ENCODE measurements at regions not wholly inside any gene's neighbourhood (a gene's known extent, or its start where the extent isn't known, plus 50 kb on each side); places are given as distances from the start of the nearest gene placed in this dataset.

- FAIRE-seq: no peak
These were observed 186.3 kb downstream of the EN1 start for GRCh38 chr2:118661179-118661578.

DNA sequence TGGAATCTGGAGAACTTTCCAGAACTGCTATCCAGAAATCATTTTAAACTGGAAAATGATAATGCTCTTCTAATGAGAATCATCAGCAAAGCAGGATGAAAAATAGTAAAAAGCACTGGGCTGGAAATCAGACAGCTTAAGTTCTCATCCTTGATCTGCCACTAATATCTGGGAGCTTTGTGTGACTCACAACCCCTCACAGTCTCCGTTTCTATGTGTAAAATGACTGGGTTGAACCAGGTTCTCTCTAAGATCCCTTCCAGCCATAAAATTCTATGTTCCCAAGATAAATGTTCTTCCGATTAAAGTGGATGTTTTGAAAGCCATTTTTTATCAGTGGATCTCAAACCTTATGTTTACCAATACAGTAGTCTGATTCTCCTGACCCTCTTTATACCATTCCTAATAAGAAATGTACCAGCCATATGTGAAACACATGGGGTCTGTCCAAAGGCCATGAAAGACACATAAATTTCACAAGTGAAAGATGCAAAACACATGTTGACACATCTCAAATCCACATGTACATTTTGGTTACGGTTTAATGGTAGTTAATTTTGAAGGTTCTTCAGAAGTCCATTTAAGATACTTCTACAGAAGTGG lies 188.8 kb downstream of the EN1 start:
- FAIRE-seq: no peak

- no peak for FAIRE-seq
These were observed 190.0 kb downstream of the EN1 start for GRCh38 chr2:118657466-118657865.

DNA sequence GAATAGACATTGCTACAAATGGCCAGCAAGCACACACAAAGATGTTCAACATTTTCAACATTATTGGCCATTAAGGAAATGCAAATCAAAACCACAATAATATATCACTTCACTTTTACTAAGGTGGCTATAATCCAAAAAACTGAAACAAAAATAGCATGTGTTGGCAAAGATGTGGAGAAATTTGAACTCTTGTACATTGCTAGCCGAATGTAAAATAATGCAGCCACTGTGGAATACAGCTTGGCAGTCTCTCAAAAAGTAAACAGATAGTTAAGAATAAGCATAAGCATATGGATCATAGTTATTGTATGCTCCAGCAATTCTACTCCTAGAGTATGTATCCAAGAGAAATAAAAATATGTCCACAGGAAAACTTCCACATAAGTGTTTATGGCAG lies 192.5 kb downstream of the EN1 start:
- no peak for FAIRE-seq

DNA sequence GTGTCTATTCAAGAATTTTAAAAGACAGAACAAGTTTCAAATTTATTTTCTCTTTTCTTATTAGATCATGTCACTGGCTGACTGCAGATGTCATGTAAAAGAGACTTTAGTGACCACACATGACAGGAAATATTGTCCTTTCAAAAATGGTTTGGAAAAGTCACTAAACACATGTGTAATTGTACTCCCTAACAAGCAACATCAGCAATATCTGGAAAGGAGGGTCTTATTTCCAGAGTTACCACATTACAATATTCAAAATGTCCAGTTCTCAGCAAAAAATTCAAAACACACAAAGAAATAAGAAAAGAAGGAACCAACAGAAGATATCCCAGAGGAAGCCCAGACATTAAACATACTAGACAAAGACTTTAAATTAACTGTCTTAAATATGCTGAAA lies 197.1 kb downstream of the EN1 start:
- FAIRE-seq: no peak

DNA sequence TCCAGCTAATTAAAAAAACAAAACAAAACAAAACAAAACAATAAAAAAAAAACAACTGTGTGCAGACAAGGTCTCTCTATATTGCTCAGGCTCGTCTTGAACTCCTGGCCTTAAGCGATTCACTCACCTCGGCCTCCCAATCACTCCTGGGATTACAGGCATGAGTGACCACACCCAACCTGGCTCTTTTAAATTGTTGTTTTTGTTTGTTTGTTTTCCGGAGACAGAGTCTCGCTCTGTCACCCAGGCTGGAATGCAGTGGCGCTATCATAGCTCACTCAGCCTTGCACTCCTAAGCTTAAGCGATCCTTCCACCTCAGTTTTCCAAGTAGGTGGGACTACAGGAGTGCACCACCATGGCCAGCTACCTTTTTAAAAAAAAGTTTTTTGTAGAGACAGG lies 201.6 kb downstream of the EN1 start:
- FAIRE-seq: no peak

- no peak for FAIRE-seq
These were observed 203.3 kb downstream of the EN1 start for GRCh38 chr2:118644190-118644589.

DNA sequence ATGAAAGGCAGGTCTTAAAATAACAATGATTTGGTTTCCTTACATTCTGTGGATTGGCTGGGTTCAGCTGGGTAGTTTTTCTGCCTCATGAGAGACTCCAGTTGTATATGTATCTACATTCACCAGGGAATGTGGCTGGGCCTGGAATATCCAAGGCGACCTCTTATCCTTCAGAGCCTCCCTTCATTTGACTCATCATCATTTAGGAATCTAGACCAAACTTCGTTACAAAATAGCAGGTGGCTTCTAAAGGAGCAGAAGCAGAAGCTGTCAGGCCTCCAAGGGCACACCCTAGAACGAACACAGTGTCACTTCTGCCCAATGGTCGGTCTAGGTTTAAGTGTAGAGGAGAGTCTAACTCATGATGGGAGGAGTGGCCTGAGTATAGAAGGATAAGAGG lies 204.2 kb downstream of the EN1 start:
- no peak for FAIRE-seq

DNA sequence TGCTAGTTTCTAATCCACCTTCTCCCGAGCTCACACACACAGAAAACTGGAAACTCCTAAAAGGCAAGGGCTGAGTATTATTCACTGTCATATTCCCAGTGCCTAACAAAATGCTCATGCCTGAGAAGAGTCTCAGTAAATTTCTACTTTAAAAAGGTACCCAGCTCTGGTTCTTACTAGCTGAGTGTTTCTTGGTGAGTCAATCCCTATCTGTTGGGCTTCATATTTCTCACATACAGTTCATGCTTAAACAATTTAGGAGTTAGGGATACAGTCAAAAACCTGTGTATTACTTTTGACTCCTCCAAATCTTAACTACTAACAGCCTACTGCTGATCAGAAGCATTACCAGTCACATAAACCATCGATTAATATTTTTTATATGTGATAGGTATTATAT lies 204.9 kb downstream of the EN1 start:
- no peak for FAIRE-seq

GRCh38 chr2:118641711-118642110 lies 205.7 kb downstream of the EN1 start:
- no peak for FAIRE-seq

DNA sequence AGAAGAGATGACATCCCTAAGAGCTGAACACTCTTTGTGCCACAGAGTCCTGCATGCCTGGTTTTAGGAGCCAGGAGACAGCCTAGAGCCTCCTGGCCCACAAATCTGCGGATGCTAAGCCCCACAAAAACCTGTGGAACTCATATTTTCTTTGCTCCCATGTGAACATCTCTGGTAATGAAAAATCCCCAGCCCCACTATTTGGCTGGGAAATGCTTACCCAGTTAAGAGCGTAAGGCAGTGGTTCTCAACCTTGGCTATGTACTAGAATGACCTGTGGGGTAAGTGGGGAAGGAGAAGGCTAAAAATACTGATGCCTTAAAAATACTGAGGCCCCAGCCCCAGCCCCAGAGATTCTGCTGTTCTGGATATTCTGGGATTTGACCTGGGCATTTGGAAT lies 208.1 kb downstream of the EN1 start:
- FAIRE-seq: no peak

DNA sequence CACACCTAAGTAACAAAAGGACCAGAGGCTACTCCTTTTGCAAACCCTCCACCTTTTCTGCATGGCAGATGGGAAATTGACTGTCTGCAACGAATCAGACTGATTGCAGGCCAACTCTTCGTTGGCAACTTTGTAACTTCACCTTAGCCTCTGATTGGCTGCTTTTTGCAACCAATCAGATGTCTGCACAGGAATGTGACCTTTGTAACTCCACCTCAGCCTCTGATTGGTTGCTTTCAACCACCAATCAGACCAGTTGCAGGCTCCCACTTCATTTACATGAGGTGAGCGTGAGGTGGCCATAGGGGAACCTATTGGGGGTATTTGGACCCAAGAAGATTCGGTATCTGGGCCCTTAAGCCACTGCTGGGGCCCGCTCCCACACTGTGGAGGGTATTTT lies 209.0 kb downstream of the EN1 start:
- no peak for FAIRE-seq

- no peak for FAIRE-seq
These were observed 211.6 kb downstream of the EN1 start for GRCh38 chr2:118635891-118636290.

DNA sequence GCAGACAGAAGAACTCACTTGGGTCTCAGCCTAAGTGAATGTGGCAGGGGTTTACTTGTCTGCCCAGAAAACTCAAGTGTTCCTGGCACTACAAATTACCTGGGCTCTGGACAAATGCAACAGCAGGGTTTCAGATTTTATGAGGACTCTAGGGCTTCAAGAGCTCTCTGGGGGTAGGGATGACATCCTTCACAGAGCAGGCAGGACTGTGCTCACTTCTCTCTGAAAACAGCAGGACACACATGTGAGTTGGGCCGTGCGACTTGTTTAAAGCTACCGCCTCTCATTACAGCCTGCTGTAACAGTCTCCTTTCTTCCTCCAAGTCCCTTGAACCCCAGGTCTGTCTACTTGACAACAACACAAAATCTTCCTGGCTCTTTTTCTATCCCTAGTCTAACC lies 212.6 kb downstream of the EN1 start:
- FAIRE-seq: no peak

DNA sequence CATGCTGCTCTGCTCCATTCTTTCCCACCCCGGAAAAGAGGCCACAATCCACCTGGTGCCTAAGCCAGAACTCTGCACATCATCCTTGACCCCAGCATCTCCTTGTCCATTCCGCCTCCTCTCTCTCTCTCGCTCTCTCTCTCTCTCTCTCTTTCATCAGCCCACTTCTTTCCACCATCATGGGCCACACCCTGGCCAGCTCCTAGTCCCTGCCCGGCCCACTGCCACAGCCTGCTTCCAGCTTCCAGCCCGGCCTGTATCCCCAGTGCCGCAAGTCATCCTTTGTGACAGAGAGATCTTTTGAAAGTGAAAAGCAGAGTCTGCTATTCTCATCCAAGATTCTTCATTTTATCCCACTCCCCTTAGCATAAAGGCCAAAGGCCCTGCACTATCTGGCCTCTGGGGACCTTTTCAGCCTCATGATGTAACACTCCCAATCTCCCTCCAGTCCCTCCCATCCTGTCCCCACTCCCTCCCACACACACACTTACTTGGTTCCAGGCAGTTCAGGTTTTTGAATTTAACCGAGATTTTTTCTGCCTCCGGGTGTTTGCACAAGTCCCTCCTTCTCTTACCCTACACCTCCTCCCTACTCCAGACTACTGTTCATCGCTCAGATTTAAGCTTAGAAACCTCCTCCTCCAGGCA lies 214.0 kb downstream of the EN1 start:
- FAIRE-seq: no peak

DNA sequence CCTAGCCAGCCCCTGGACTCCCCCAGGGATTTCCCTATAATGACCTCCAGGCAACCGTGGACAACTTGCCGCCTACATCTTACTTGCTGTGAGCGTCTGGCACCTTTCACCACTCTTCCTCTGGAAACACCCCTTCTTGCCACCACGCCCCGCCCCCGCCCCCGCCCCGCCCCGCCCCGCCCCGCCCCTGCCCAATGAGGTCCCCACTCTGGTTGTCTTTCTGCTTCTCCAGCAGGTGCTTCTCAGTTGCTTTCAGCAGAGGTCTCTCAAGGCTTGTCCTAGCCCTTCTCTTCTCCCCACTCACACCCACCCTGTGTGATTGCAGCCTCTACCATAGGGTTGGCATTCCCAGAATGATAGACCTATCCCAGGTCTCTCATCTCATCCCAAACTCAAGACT lies 214.5 kb downstream of the EN1 start:
- FAIRE-seq: no peak

- FAIRE-seq: no peak
These were observed 220.3 kb downstream of the EN1 start for GRCh38 chr2:118627156-118627555.

DNA sequence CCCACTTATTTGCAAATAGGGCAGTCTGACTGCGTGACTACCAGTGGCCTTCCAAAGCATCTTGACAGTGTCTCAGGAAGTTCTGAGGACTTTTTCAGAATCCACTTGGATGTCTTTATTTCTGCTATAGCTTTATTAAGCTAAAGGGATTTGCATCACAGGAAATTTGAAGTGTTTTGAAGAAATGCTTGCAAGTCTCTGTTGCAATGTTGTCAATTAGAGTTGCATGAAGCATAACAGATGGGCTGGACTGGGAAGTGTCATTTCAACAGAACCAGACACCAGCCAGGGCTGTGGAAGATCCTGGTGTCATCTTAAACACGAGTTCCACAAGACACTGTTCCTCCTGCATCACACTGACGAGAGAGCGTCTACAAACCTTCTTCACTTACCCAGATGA lies 224.5 kb downstream of the EN1 start:
- no peak for FAIRE-seq

- FAIRE-seq: no peak
These were observed 225.3 kb downstream of the EN1 start for GRCh38 chr2:118622108-118622507.

DNA sequence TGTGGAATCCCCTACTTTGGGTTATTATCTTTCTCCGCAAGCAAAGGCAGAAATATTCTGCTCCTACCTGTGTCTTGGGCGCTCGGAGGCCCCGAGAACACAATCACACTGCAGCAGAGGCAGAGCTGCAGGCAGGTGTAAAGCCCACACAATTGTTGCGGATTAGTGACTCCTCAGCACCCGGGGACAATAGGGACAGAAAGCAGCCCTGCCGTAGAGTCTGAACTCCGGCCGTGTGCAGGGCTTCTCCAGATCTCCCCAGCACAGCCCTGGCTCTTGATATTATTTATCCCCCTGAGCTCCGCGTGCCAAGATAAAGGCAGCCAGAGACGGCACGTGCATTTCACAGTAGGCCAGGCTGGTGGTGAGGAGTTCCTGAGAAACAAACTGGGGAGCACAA lies 229.2 kb downstream of the EN1 start:
- FAIRE-seq: no peak

GRCh38 chr2:118616432-118616831 lies 231.0 kb downstream of the EN1 start:
- no peak for FAIRE-seq

GRCh38 chr2:118614841-118615271 lies 232.6 kb downstream of the EN1 start:
- FAIRE-seq: no peak

- FAIRE-seq: no peak
These were observed 233.7 kb downstream of the EN1 start for GRCh38 chr2:118613737-118614136.

DNA sequence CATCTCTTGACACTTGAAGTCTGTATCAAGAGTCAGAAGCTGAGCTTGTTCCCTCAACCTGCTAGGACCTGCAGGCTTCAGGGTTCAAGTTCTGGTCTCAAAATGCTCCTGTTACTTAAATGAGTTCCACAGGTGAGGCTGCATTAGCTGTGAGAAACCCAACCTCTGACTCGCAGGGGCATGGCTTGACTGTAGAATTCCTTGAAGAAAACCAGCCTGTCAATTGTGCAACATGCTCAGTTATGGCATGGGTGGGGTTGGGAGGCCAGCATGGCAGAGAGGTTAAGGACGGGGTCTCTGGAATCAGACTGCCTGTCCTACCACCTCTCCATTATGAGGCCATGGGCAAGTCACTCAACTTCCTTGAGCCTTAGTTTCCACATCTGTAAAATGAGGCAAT lies 235.8 kb downstream of the EN1 start:
- no peak for FAIRE-seq

DNA sequence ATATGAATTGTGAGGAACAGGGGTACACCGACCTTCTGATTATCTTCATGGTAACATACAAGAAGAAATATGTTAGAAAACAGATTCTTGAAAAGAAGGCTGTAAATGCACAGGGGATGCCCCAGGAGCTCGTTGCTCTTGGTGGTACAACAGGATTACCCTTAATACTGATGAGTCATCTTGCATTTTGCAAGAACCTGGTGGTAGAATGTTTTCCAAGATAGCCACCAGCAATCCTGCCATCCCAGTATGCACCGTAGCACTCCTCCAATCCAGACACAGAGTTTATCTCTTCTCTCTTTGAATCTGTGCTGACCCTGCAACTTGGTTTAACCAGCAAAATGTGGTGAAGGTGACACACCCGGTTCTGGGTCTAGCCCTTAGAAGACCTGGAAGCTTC lies 238.3 kb downstream of the EN1 start:
- FAIRE-seq: no peak
